ENCODE measurements at regions not wholly inside any gene's neighbourhood (a gene's known extent, or its start where the extent isn't known, plus 50 kb on each side); places are given as distances from the start of the nearest gene placed in this dataset.

DNA sequence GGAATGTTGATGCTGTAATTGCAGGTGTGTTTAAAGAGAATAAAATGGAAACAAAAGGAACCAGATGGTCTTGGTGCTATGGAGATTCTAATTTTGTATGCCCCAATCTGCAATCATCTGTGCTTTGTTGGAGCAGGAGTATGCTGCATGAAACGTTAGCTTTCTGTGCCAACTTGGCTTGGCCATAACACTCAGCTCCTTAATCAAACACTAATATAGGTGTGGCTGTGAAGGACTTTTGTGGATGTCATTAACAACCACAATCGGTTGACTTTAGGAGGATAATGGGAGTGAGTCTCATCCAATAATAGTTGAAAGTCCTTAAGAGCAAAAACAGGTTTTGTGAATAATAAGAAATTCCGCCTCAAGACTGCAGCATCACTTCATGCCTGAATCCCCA lies 399.2 kb downstream of the NLGN4X start:
- intact Hi-C loops (cut with micrococcal nuclease): no loop called here
- DNase-seq (no peak), ATAC-seq (no peak)

DNA sequence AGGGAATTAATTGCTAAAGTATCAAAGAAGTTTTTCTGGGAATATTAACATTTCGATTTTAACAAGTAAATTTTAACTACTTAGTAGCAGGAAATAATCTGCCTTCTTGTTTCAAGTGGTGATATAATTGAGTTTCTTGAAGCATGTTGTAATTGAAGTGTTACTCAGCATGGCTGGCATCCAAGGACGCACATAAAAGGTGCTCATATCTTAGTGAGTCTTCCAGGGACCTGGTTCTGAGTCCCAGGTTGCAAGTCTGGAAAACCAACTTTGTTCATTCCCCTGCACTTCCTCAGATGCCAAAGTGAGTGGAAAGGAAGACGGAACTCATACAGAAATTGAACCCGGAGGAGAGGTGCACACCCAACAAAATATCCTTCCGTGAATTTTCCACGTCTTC lies 399.6 kb downstream of the NLGN4X start:
- no peak for DNase-seq
- no peak for ATAC-seq
- intact Hi-C loops (cut with micrococcal nuclease): no loop called here

DNA sequence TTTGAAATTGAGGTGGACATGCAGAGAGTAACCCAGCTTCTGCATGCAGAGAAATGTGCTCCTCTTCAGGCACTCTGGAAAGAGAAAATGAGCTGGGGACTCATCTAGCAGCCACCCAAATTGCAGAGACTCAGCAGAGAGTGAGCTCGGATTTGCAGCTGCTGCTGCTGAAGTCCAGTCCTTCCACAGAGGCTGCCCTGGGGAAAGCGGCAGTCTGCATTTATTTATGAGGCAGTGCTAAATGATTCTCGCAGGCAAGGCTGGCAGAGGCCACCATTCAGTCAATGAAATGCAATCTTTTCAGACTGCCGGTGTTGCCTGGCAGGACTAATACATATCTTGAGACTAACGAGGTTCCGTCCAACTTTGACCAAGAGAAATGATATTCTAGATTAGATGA lies 404.8 kb downstream of the NLGN4X start:
- ATAC-seq: no peak
- intact Hi-C loops (cut with micrococcal nuclease): no loop called here

DNA sequence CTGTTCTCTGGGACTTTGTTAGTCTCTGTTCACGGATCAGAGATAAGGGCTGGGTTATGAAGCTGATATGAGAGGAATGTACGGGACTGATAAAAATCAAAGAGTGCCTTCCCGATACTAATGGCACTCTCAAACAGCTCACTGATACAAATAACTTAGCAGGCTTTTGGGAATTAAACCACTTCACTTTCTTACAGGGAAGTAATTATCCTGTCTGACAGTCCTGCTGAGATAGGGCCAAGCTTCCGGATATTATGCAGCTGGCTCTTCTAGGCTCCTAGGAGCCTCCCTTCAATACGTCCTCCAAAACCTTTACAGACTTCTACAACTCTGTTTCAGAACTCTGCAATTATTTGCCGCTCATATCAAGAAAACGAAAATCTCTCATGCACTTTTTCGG lies 418.0 kb downstream of the NLGN4X start:
- intact Hi-C loops (cut with micrococcal nuclease): no loop called here
- ATAC-seq (no peak), DNase-seq (no peak)

More for the DNA sequence above, 404.8 kb downstream of the NLGN4X start:
- DNase-seq: no peak

DNA sequence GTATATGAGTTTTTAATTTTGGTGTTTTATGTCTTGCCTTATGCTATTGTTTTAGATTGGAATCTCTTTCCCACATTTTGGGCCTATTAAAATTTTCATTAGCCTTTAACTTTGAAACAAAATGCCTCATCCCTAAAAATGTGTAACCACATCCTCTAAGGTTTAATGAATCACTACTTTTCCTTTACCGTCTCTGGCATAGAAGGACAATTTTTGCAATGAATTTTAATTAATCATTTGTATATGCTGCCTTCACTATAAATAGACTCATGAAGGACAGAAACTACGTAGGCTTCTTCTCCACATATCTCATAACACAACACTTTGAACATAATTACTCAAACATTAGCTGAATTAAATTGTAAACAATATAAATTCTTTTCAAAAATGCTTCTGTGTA lies 421.5 kb downstream of the NLGN4X start:
- intact Hi-C loops (cut with micrococcal nuclease): no loop called here
- DNase-seq: no peak
- no peak for ATAC-seq

DNA sequence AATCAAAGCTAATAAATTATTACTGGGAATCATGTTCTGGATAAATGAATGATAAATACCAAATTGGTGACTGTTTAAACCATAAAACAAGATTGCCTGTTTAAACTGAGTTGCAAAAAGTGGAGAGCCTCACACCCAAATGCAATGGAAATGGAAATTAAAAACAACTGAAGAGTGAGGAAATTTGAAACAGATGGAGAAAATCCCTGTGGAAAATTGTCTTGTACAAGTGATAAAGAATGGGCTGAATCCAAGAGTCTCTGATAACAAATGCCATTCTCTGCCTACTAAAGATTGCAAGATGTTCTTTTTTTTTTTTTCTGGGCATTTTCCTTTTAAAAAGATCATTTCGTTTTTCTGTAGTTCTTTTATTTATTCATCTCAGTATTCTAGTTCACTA lies 426.3 kb downstream of the NLGN4X start:
- no peak for ATAC-seq
- intact Hi-C loops (cut with micrococcal nuclease): no loop called here
- DNase-seq: no peak

DNA sequence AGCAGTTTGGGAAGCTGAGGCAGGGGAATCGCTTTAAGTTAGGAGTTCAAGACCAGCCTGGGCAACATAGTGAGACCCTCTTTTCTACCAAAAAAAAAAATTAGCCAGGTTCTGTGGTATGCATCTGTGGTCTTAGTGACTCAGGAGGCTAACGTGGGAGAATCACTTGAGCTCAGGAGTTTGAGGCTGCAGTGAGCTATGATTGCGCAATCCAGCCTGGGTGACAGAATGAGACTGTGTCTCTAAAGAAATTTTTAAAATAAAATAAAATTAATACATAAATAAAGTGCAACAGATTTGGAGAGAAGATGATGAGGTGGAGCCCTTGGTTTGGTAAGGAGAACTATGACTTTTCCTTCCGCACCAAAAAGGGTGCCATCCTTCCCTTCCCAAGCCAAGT lies 436.9 kb downstream of the NLGN4X start:
- intact Hi-C loops (cut with micrococcal nuclease): no loop called here
- ATAC-seq: no peak
- DNase-seq: no peak

DNA sequence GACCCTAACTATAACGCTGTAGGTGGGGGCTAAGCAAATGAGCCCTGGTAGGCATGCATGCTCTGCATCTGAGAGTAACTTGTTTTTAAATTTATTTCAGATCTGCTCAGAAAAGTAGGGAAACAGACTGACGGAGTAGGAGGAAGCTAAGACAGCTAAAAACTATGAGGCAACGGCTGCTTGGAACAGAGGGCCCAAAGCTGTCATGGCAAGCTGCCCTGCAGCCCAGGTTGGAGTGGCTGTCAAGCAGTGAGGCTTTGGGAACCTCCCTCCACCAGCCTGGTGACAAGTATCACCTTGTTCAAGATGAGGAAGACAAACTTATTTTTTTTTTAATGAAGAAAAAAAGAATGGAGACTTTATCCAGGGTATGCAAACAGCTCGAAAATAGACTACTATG lies 439.8 kb downstream of the NLGN4X start:
- DNase-seq (no peak), ATAC-seq (no peak)
- intact Hi-C loops (cut with micrococcal nuclease): no loop called here

DNA sequence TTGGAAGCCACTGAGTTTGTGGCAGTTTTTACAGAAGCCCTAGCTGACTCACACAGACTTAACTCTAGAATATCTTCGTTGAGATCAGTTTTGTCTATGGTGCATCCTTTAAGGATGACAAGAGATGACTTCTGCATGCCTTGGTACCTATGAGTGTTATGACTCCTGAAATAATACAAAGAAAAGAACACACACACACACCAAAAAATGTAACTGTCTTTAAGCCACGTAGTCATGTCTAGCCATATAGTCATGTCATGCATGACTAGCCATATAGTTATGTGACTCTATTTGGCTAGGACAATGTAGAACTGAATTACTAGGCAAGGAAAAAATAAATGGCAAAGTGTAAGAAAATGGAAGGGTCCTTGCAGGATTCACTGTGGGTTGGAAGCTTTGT lies 447.8 kb downstream of the NLGN4X start:
- intact Hi-C loops (cut with micrococcal nuclease): no loop called here
- DNase-seq (no peak), ATAC-seq (no peak)

DNA sequence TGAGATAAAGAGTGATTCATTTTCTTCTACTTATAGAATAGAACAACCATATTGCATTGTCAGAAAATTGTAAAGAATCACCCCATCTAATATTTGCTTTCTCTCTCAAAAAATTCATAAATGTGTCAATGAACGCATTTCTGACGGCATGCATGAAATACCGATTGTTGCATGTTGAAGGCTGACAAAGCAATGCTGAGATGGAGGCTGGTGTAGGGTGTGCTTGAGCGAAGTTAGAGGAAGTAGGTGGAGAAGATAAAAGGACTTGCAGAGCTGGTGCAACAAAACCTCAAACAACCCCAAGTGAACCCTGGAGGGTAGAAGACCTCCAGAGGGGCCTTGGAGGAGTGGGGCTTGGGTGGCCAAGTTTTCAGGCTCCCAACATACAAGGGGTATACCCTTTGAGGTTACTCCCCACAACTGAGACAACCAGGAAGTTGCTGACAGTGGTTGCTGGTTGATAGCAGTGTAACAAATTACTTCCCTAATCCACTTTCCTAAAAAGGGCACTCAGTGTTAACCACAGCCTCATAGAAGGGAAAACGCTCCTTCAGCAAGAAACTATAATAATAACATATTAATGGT lies 452.7 kb downstream of the NLGN4X start:
- ATAC-seq (no peak), DNase-seq (no peak)
- intact Hi-C loops (cut with micrococcal nuclease): no loop called here

DNA sequence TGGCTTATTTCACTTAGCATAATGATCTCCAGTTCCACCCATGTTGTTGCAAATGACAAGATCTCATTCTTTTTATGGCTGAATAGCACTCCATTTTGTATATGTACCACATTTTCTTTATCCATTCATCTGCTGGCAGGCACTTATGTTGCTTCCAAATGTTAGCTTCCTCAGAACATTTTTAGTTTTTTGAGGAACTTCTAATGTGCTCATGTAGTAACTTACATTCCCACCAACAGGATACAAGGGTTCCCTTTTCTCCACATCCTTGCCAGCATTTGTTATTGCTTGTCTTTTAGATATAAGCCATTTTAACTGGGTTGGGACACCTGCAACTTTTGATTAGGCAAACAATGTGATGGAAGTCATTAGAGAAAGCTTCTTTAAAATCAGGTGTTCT lies 454.2 kb downstream of the NLGN4X start:
- ATAC-seq (no peak), DNase-seq (no peak)
- intact Hi-C loops (cut with micrococcal nuclease): no loop called here

DNA sequence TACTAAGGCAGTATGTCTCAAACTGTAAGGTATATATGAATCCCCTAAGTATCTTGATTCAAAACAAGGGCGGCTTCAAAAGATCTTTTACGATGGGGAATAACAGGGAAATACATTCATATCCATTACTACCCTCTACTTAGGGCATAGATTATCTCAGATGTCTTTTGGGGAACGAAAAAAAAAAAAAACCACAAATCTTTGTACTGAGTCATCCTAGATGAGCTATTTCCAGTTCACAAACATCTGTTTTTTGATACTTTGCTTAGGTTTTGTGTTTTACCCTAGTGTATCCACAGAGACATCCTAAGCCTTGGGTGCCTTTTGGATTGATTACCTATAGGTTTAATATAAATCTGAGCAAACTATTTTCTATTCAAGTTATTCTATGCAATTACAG lies 457.2 kb downstream of the NLGN4X start:
- no peak for DNase-seq
- intact Hi-C loops (cut with micrococcal nuclease): no loop called here
- no peak for ATAC-seq

DNA sequence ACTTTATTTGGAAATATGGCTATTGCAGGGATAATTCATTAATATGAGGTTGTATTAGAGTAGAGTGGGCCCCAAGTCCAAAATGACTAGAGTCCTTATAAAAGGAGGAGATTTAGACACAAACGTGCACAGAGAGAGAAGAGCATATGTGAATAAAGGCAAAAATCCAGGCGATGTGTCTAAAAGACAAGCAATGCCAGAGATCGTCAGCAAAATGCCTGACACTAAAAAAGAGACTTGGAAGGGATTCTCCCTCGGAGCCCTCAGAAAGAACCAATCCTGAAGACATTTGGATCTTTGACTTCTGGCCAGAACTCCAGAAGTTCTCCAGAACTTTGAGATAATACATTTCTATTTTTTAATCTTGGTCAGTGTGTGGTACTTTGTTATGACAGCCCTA lies 472.1 kb downstream of the NLGN4X start:
- ATAC-seq: no peak

DNA sequence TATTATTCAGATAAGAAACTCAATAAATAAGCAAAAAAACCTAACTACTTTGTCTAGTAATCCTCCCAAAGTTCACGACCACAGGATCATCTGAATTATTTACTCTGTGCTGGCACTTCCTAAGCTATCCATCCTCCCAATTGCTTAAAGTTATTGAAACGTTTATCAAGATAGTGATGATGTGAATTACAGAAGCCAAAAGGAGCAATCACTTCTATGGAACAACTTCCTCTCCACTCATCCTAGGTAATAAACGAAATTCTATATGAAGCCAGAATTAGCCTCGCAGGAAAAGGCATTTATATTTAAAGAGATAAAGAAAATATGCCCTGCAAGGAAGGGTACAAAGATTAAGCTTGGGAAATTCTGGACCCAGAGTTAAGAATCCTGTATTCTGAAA lies 475.4 kb downstream of the NLGN4X start:
- ATAC-seq: no peak
- intact Hi-C loops (cut with micrococcal nuclease): no loop called here
- no peak for DNase-seq

More for the DNA sequence above, 472.1 kb downstream of the NLGN4X start:
- intact Hi-C loops (cut with micrococcal nuclease): no loop called here
- no peak for DNase-seq

DNA sequence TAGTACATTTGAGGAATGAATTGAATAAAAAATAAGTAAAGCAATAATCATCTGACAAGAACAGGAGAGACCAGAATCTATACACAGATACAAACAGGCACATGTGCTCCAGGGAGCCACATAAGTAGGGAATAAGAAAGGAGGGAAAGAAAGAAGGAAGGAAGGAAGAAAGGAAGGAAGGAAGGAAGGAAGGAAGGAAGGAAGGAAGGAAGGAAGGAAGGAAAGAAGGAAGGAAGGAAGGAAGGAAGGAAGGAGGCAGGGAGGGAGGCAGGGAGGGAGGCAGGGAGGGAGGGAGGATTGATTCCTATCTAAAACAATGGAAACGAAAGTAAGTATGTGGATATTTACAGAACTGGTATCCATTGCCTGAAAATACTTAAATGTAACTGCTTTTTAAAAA lies 475.8 kb downstream of the NLGN4X start:
- intact Hi-C loops (cut with micrococcal nuclease): no loop called here
- DNase-seq: no peak
- no peak for ATAC-seq

DNA sequence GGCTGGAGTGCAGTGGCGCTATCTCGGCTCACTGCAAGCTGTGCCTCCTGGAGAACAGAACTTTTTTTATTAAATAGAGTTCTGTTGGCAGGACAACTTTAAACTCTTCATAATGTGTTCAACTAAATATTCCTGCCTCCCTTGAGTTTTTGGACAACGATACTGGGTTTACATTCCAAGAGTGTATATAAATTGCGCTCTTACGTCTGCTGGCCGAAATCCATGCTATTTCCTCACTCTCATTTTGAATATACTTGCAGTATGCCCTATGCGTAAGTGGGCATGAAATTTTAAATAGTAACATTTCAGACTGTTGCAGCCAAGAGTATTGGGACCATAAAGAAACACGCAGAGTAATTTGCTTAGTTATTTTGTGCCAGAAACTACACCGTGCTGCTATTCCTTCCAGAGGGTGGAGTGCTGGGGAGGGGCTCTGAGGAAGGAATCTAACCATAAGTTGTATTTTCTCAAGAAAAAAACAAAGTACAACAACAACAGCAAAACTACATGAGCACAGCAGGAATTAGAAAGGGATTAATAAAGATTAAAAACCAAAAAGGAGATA lies 480.0 kb downstream of the NLGN4X start:
- intact Hi-C loops (cut with micrococcal nuclease): no loop called here
- no peak for DNase-seq
- ATAC-seq: no peak

DNA sequence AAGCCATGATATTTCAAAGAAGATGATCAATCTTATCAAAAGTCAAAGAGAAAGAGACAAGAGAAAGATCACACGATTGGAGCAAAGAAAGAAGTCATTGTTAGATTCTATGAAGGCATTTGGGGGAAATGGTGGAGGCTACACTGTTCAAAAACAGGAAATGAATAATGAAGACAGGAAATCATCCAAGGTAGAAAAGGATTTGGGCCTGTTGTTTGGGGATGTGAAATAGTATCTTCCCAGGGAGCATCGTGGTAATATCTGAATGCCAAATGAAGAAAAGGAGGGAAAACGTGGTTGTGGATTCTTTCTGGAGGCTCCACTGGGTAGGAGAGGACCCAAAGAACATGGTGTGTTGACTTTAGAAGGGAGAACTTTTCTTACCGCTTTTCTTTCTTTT lies 482.4 kb downstream of the NLGN4X start:
- DNase-seq: no peak
- ATAC-seq: no peak
- intact Hi-C loops (cut with micrococcal nuclease): no loop called here

DNA sequence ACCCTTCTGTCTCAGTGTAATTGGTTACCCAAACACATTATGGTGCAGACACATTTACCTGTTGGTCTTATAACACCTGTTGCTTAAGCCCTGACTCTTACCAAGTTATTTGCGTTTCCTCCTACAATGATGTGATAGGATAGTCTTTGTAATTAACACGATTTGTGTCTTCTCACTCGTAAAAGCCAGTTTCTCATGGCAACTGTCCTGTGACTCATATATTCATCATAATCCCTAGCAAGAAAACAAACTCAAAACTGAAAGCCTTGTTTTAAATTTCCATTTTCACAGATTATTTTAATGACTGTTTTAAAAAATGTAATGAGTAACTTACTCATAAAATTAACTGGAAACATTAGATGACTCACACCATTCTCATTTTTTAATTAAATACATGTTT lies 495.2 kb downstream of the NLGN4X start:
- intact Hi-C loops (cut with micrococcal nuclease): no loop called here
- no peak for ATAC-seq
- no peak for DNase-seq

DNA sequence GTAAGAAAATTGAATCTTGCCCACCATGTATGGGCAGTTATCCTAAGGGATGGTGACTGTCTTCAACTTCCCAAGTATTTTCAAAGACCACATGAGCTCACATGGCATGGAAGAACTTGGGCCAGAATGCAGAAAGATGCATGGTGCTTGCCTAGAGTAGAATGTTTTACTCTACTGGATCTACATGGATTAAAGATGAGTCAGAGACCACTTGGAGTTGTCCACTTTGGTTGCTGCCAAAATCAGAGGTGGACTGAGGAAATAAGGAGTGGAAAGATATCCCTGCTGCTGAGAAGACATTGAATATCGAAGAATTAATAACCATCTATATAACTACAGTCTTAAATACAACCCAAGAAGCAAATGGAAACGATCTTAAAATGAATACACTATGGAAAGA lies 498.1 kb downstream of the NLGN4X start:
- ATAC-seq (no peak), DNase-seq (no peak)
- intact Hi-C loops (cut with micrococcal nuclease): no loop called here

DNA sequence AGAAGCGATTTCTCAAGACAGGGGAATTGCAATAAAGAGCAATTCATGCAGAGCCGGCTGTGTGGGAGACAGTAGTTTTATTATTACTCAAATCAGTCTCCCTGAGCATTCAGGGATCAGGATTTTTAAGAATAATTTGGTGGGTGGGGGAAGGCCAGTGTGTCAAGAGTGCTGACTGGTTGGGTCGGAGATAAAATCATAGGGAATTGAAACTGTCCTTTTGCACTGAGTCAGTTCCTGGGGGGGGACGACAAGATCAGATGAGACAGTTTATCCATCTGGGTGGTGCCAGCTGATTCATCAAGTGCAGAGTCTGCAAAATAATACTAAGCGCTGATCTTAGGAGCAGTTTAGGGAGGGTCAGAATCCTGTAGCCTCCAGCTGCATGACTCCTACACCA lies 502.4 kb downstream of the NLGN4X start:
- peak; percentile 41 for ATAC-seq
- no peak for DNase-seq
- intact Hi-C loops (cut with micrococcal nuclease): no loop called here

DNA sequence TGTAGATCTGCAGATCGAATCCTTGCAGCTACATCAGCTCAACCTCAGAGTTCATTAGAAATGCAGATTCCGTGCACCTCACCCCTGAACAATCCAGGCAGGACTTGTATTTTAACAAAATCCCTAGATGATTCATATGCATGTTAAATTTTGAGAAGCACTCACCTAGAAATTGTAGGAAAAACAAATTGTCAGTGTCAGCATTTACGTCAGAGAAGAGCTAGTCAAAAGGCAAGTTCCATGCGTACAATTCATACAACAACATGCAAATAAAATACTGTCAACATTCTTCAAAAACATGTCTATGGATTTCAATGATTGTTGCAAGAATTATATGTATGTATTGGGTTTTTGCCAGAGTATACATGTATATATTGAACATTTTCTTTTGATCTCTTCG lies 504.5 kb downstream of the NLGN4X start:
- intact Hi-C loops (cut with micrococcal nuclease): no loop called here
- ATAC-seq: no peak
- no peak for DNase-seq

DNA sequence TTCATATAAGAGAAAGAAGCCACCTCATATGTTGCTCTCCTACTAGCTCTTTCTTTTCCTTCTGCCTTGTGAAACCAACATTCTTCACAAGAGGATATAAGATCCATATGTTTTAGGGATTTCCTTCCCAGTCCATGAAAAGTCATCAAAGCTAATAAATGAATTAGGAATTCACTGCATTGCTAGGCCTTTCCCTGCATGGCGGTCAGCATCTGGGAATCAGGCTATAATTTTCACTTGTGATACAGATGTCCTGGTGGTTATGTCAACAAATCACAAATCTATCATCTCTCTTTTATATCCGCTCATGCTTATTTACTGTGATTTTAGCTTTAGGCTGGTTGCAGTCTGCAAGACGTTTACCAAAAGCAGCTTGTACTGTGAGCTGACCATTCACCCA lies 510.0 kb downstream of the NLGN4X start:
- intact Hi-C loops (cut with micrococcal nuclease): no loop called here
- DNase-seq (no peak), ATAC-seq (no peak)
